ENCODE measurements at regions not wholly inside any gene's neighbourhood (a gene's known extent, or its start where the extent isn't known, plus 50 kb on each side); places are given as distances from the start of the nearest gene placed in this dataset.

GRCh38 chr17:22266231-22266630 is 573.9 kb downstream of the KCNJ18 start:
- no peak for TF ChIP-seq CTCF (IDR thresholded peaks at IDR 0.05)
- no peak for TF ChIP-seq EP300 (IDR thresholded peaks at IDR 0.05; ENCODE audit: low read depth)
- no peak for TF ChIP-seq POLR2A (IDR thresholded peaks at IDR 0.05)
- TF ChIP-seq POLR2AphosphoS5 (IDR thresholded peaks at IDR 0.05): no peak
